ENCODE measurements at regions not wholly inside any gene's neighbourhood (a gene's known extent, or its start where the extent isn't known, plus 50 kb on each side); places are given as distances from the start of the nearest gene placed in this dataset.

DNA sequence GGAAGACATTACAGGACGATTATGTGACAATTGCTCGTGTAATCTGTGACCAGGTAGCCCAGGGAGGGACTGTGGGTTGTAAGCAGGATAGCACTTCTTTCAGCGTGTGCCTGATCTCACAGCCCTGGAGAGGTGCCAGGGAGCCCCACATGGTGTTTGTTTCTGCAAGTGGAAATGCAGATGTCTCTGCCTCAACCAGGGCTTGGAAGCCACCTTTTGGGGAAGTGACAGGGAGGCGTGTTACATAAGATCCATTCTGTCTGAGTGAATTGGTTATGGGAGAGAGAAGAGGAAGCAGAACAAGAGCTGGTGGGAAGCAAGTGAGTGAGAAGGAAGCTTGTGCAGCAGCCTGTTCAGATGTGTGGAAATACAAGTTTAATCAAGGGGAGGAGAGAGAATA is 104.5 kb upstream of the GATB start:
- Histone ChIP-seq H3K27me3 (replicated peaks; ENCODE audit: insufficient read depth, low read length) (no peaks in the 10 kb centered on the region), H3F3A (ENCODE audit: insufficient read depth, low read length) (no peaks in the 10 kb centered on the region), H3K9ac (ENCODE audit: low read length) (no peak overlapping the region), H3K4me2 (ENCODE audit: low read depth, low read length) (no peak overlapping the region), H3K9me3 (replicated peaks; ENCODE audit: insufficient read depth, low read length) (no peaks in the 10 kb centered on the region), H3K36me3 (replicated peaks; ENCODE audit: insufficient read depth, low read length) (no peaks in the 10 kb centered on the region), H3K4me1 (ENCODE audit: low read length) (no peaks in the 10 kb centered on the region), H2AFZ (ENCODE audit: low read length) (no peak overlapping the region), H3K4me3 (ENCODE audit: low read length) (no peak overlapping the region), H3K79me2 (ENCODE audit: low read length) (no peaks in the 10 kb centered on the region), H4K20me1 (ENCODE audit: insufficient read depth, low read length) (no peaks in the 10 kb centered on the region), H3K27ac (ENCODE audit: low read length) (no peak overlapping the region), H3K9me2 (replicated peaks; ENCODE audit: insufficient read depth, low read length) (no peaks in the 10 kb centered on the region)
- DNase-seq, result no peak
- no peak for TF ChIP-seq EZH2phosphoT487 (IDR thresholded peaks at IDR 0.05; ENCODE audit: low read length)
- TF ChIP-seq EZH2 (optimal IDR thresholded peaks at IDR 0.05; ENCODE audit: low read depth, low read length), result no peak
- TF ChIP-seq, protein P1, sequence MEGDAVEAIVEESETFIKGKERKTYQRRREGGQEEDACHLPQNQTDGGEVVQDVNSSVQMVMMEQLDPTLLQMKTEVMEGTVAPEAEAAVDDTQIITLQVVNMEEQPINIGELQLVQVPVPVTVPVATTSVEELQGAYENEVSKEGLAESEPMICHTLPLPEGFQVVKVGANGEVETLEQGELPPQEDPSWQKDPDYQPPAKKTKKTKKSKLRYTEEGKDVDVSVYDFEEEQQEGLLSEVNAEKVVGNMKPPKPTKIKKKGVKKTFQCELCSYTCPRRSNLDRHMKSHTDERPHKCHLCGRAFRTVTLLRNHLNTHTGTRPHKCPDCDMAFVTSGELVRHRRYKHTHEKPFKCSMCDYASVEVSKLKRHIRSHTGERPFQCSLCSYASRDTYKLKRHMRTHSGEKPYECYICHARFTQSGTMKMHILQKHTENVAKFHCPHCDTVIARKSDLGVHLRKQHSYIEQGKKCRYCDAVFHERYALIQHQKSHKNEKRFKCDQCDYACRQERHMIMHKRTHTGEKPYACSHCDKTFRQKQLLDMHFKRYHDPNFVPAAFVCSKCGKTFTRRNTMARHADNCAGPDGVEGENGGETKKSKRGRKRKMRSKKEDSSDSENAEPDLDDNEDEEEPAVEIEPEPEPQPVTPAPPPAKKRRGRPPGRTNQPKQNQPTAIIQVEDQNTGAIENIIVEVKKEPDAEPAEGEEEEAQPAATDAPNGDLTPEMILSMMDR (IDR thresholded peaks at IDR 0.05; ENCODE audit: low read length), result no peak

DNA sequence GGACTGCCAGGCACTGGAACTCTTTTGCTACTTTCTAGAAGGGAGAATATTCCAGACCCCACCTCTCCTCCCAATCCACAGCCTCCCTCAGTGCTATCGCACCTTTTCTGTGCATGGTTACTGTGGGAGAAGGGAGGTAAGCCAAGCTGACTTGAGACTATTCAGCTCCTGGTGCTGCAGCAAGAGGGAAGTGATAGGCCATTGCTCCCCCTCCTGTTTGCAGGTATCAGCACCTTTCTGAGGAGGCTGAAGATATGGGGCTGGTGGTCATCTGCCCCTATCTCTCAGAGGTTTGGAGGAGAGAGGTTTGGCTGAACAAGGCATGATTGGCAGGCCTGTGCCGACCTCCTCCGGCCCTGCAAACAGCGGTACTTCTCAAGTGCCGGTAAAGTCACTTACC is 103.3 kb upstream of the GATB start:
- H3K9ac ChIP-seq (ENCODE audit: low read length), result no peak overlapping the region
- H3K4me1 ChIP-seq (ENCODE audit: low read length), result no peaks in the 10 kb centered on the region
- H3K27me3 ChIP-seq (replicated peaks; ENCODE audit: insufficient read depth, low read length), result no peaks in the 10 kb centered on the region
- no peaks in the 10 kb centered on the region for H3K9me3 ChIP-seq (replicated peaks; ENCODE audit: insufficient read depth, low read length)
- H3K27ac ChIP-seq (ENCODE audit: low read length), result no peak overlapping the region
- no peak for DNase-seq
- no peaks in the 10 kb centered on the region for H4K20me1 ChIP-seq (ENCODE audit: insufficient read depth, low read length)
- TF ChIP-seq EZH2phosphoT487 (IDR thresholded peaks at IDR 0.05; ENCODE audit: low read length) (no peak), EZH2 (optimal IDR thresholded peaks at IDR 0.05; ENCODE audit: low read depth, low read length) (no peak)
- TF ChIP-seq, protein P1 (IDR thresholded peaks at IDR 0.05; ENCODE audit: low read length), result no peak
- H2AFZ ChIP-seq (ENCODE audit: low read length), result no peak overlapping the region
- H3K9me2 ChIP-seq (replicated peaks; ENCODE audit: insufficient read depth, low read length), result no peaks in the 10 kb centered on the region
- no peaks in the 10 kb centered on the region for H3K79me2 ChIP-seq (ENCODE audit: low read length)
- H3F3A ChIP-seq (ENCODE audit: insufficient read depth, low read length), result no peaks in the 10 kb centered on the region
- no peak overlapping the region for H3K4me2 ChIP-seq (ENCODE audit: low read depth, low read length)
- no peaks in the 10 kb centered on the region for H3K36me3 ChIP-seq (replicated peaks; ENCODE audit: insufficient read depth, low read length)
- no peak overlapping the region for H3K4me3 ChIP-seq (ENCODE audit: low read length)

DNA sequence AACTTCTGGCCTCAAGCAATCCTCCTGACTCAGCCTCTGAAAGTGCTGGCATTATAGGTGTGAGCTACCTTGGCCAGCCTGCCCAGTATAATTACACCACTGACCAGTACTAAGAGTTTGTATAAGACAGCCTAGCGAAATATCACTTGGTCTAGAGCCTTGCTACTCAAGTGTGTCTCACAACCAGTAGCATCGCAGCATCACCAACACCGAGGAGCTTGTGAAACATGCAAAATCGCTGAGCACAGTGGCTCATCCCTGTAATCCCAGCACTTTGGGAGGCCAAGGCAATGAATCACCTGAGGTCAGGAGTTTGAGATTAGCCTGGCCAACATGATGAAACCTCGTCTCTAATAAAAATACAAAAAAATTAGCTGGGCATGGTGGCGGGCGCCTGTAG is 102.0 kb upstream of the GATB start:
- H4K20me1 ChIP-seq (ENCODE audit: insufficient read depth, low read length), result no peaks in the 10 kb centered on the region
- H3K79me2 ChIP-seq (ENCODE audit: low read length), result no peaks in the 10 kb centered on the region
- no peaks in the 10 kb centered on the region for H3K27me3 ChIP-seq (replicated peaks; ENCODE audit: insufficient read depth, low read length)
- H3K9me3 ChIP-seq (replicated peaks; ENCODE audit: insufficient read depth, low read length), result no peaks in the 10 kb centered on the region
- no peak overlapping the region for H2AFZ ChIP-seq (ENCODE audit: low read length)
- H3K9me2 ChIP-seq (replicated peaks; ENCODE audit: insufficient read depth, low read length), result no peaks in the 10 kb centered on the region
- no peak overlapping the region for H3K9ac ChIP-seq (ENCODE audit: low read length)
- no peak overlapping the region for H3K4me2 ChIP-seq (ENCODE audit: low read depth, low read length)
- no peaks in the 10 kb centered on the region for H3F3A ChIP-seq (ENCODE audit: insufficient read depth, low read length)
- H3K4me1 ChIP-seq (ENCODE audit: low read length), result no peaks in the 10 kb centered on the region
- DNase-seq, result no peak
- no peak overlapping the region for H3K27ac ChIP-seq (ENCODE audit: low read length)
- TF ChIP-seq, protein P1 (IDR thresholded peaks at IDR 0.05; ENCODE audit: low read length), result no peak
- TF ChIP-seq EZH2 (optimal IDR thresholded peaks at IDR 0.05; ENCODE audit: low read depth, low read length) (no peak), EZH2phosphoT487 (IDR thresholded peaks at IDR 0.05; ENCODE audit: low read length) (no peak)
- H3K36me3 ChIP-seq (replicated peaks; ENCODE audit: insufficient read depth, low read length), result no peaks in the 10 kb centered on the region
- no peak overlapping the region for H3K4me3 ChIP-seq (ENCODE audit: low read length)
